Neural progenitor cell (in vitro differentiated cells): ENCODE measurements at regions not wholly inside any gene's neighbourhood (a gene's known extent, or its start where the extent isn't known, plus 50 kb on each side); places are given as distances from the start of the nearest gene placed in this dataset.

Source experiments
- DNase-seq: peaks from one replicate; pipeline ENCODE4 v3.0.0-alpha.2; 2016; ENCODE audit warnings: low spot score
- H2AFZ ChIP-seq: fragments of 200-600 bp; sonication (generic); replicated peaks from 2 replicates; pipeline ENCODE4 v1.6.1; 2016; ENCODE audit warnings: antibody characterized with exemption
- H3F3A ChIP-seq: fragments of 200-600 bp; sonication (generic); 2 replicates; pipeline ENCODE4 v1.6.1; 2016; ENCODE audit warnings: antibody characterized with exemption, low read depth
- H3K27ac ChIP-seq: fragments of 200-600 bp; sonication (generic); 2 replicates; pipeline ENCODE4 v1.5.1; 2016; ENCODE audit warnings: mild to moderate bottlenecking
- H3K27me3 ChIP-seq: fragments of 200-600 bp; sonication (generic); 2 replicates; pipeline ENCODE4 v1.6.1; 2016; ENCODE audit warnings: mild to moderate bottlenecking, moderate library complexity
- H3K36me3 ChIP-seq: fragments of 200-600 bp; sonication (generic); 2 replicates; pipeline ENCODE4 v1.5.1; 2016
- H3K4me1 ChIP-seq: fragments of 200-600 bp; sonication (generic); 2 replicates; pipeline ENCODE4 v1.6.1; 2016; ENCODE audit warnings: mixed run types
- H3K4me2 ChIP-seq: fragments of 200-600 bp; sonication (generic); 2 replicates; pipeline ENCODE4 v1.6.1; 2016
- H3K4me3 ChIP-seq: fragments of 200-600 bp; sonication (generic); 2 replicates; pipeline ENCODE4 v1.5.1; 2016
- H3K79me2 ChIP-seq: fragments of 200-600 bp; sonication (generic); 2 replicates; pipeline ENCODE4 v1.6.1; 2016; ENCODE audit warnings: low read depth
- H3K9ac ChIP-seq: fragments of 200-600 bp; sonication (generic); 2 replicates; pipeline ENCODE4 v1.6.1; 2016
- H3K9me3 ChIP-seq: fragments of 200-600 bp; sonication (generic); 2 replicates; pipeline ENCODE4 v1.5.1; 2016; ENCODE audit warnings: low read depth
- H4K20me1 ChIP-seq: fragments of 200-600 bp; sonication (generic); 2 replicates; pipeline ENCODE4 v1.6.1; 2016; ENCODE audit warnings: low read depth
- H3K27ac Mint-ChIP-seq: 3 replicates; pipeline ENCODE4 v1.8.0; 2021; ENCODE audit warnings: mixed read lengths
- H3K27me3 Mint-ChIP-seq: 2 replicates; pipeline ENCODE4 v1.8.0; 2022; ENCODE audit warnings: low read depth, mild to moderate bottlenecking, inconsistent platforms, moderate library complexity, mixed read lengths; ENCODE audit not compliant: insufficient read depth
- H3K36me3 Mint-ChIP-seq: 3 replicates; pipeline ENCODE4 v1.8.0; 2021; ENCODE audit warnings: mixed read lengths
- H3K4me1 Mint-ChIP-seq: 3 replicates; pipeline ENCODE4 v1.8.0; 2021; ENCODE audit warnings: mixed read lengths
- H3K4me3 Mint-ChIP-seq: 3 replicates; pipeline ENCODE4 v1.8.0; 2021; ENCODE audit warnings: mild to moderate bottlenecking, moderate library complexity, mixed read lengths
- H3K9me3 Mint-ChIP-seq: 3 replicates; pipeline ENCODE4 v1.8.0; 2020; ENCODE audit warnings: mixed read lengths
- CTCF ChIP-seq: fragments of 200-600 bp; sonication (generic); IDR thresholded peaks from 2 replicates; pipeline ENCODE4 v1.5.1; 2017; ENCODE audit warnings: antibody characterized with exemption, mild to moderate bottlenecking
- EZH2 ChIP-seq: fragments of 200-600 bp; sonication (generic); IDR thresholded peaks from 2 replicates; pipeline ENCODE4 v1.6.1; 2017; ENCODE audit warnings: antibody characterized with exemption, mild to moderate bottlenecking, moderate library complexity
- EZH2phosphoT487 ChIP-seq: fragments of 200-600 bp; sonication (generic); IDR thresholded peaks from 2 replicates; pipeline ENCODE4 v1.6.1; 2017; ENCODE audit warnings: antibody characterized with exemption

DNA sequence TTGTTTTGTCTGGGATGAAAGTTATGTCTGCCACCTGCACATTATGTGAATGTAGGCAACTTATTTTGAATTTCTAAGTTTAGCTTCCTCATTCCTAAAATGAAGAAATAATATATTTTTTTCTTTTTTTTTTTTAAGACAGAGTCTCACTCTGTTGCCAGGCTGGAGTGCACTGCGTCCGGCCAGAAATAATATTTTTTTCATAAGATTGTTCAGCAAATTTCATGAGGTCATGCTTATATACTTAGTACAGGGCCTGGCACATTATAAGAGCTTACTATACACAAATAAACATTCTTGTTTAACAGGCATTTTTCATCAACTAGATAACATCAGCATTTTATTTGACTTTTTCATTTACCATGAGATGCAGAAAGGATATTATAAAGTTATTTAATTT lies 368.5 kb downstream of the GABRG2 start:
- no peaks in the 10 kb centered on the region for H3K27me3 ChIP-seq
- H4K20me1 ChIP-seq = no peaks in the 10 kb centered on the region
- no peak overlapping the region for H3K4me2 ChIP-seq
- no peak overlapping the region for H3K27ac Mint-ChIP-seq
- no peaks in the 10 kb centered on the region for H3K36me3 ChIP-seq
- H3K4me3 Mint-ChIP-seq = no peak overlapping the region
- H3K27me3 Mint-ChIP-seq = no peaks in the 10 kb centered on the region
- no peak overlapping the region for H3K9ac ChIP-seq
- H3F3A ChIP-seq = no peaks in the 10 kb centered on the region
- no peaks in the 10 kb centered on the region for H3K9me3 Mint-ChIP-seq
- H3K4me1 ChIP-seq = no peaks in the 10 kb centered on the region
- no peak overlapping the region for H2AFZ ChIP-seq
- no peak overlapping the region for H3K27ac ChIP-seq
- H3K9me3 ChIP-seq = no peaks in the 10 kb centered on the region
- DNase-seq = no peak
- H3K4me3 ChIP-seq = no peak overlapping the region
- no peaks in the 10 kb centered on the region for H3K36me3 Mint-ChIP-seq
- no peaks in the 10 kb centered on the region for H3K79me2 ChIP-seq
- TF ChIP-seq EZH2 = no peak
- no peak for TF ChIP-seq EZH2phosphoT487
- TF ChIP-seq CTCF = no peak
- H3K4me1 Mint-ChIP-seq = no peaks in the 10 kb centered on the region

- no peaks in the 10 kb centered on the region for H3K9me3 ChIP-seq
- no peaks in the 10 kb centered on the region for H3K79me2 ChIP-seq
- H3F3A ChIP-seq = no peaks in the 10 kb centered on the region
- no peaks in the 10 kb centered on the region for H3K36me3 ChIP-seq
- Mint-ChIP-seq H3K4me3 (no peak overlapping the region), H3K36me3 (no peaks in the 10 kb centered on the region), H3K4me1 (no peaks in the 10 kb centered on the region), H3K27ac (no peak overlapping the region), H3K9me3 (no peaks in the 10 kb centered on the region), H3K27me3 (no peaks in the 10 kb centered on the region)
- H2AFZ ChIP-seq = no peak overlapping the region
- DNase-seq = no peak
- H3K4me2 ChIP-seq = no peak overlapping the region
- H4K20me1 ChIP-seq = no peaks in the 10 kb centered on the region
- TF ChIP-seq EZH2phosphoT487 (no peak), EZH2 (no peak), CTCF (no peak)
- no peak overlapping the region for H3K4me3 ChIP-seq
- no peak overlapping the region for H3K9ac ChIP-seq
- H3K27ac ChIP-seq = no peak overlapping the region
- H3K27me3 ChIP-seq = no peaks in the 10 kb centered on the region
- H3K4me1 ChIP-seq = no peaks in the 10 kb centered on the region
Measured at GRCh38 chr5:162444129-162444762, 376.7 kb downstream of the GABRG2 start.

GRCh38 chr5:162456086-162456485 lies 388.5 kb downstream of the GABRG2 start:
- TF ChIP-seq EZH2phosphoT487 = no peak
- no peak for TF ChIP-seq EZH2
- no peak for TF ChIP-seq CTCF
- Histone ChIP-seq H3K9me3 (no peaks in the 10 kb centered on the region), H3K4me2 (no peak overlapping the region), H3K27ac (no peak overlapping the region), H3K27me3 (no peaks in the 10 kb centered on the region), H3K79me2 (no peaks in the 10 kb centered on the region), H3K4me1 (no peaks in the 10 kb centered on the region), H3F3A (no peaks in the 10 kb centered on the region), H2AFZ (peak overlapping the region; percentile 6), H4K20me1 (no peaks in the 10 kb centered on the region), H3K9ac (no peak overlapping the region), H3K4me3 (no peak overlapping the region), H3K36me3 (no peaks in the 10 kb centered on the region)
- H3K27me3 Mint-ChIP-seq = no peaks in the 10 kb centered on the region
- peaks cover 13% of the 10 kb centered on the region for H3K9me3 Mint-ChIP-seq
- no peak for DNase-seq
- no peak overlapping the region for H3K4me3 Mint-ChIP-seq
- H3K4me1 Mint-ChIP-seq = no peaks in the 10 kb centered on the region
- no peaks in the 10 kb centered on the region for H3K36me3 Mint-ChIP-seq
- H3K27ac Mint-ChIP-seq = no peak overlapping the region
